ENCODE measurements at regions not wholly inside any gene's neighbourhood (a gene's known extent, or its start where the extent isn't known, plus 50 kb on each side); places are given as distances from the start of the nearest gene placed in this dataset.
"Not testable (repeated sequence)": the region's sequence is repeated elsewhere in the genome, so short reads cannot be mapped to it uniquely, and the experiment has no call there.

DNA sequence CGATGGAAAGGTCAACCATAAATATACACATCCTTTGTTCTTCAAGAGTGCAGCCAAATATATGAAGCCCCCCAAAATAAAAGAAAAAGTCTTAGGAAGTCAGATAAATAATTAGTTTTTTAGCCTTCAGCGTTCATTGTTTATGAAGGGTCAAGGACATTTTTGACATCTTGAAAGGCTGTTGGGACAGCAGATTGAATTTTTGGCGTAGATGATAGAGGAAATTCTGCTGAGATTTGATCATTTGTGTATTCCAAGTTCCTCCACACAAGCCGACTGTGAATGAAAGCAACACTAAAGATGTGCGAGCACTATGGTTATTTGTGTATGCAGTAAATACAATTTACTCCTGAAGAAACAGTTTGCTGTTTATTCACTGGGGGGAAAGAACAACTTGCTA lies 177.8 kb upstream of the PARD3B start:
- DNase-seq, result no peak

DNA sequence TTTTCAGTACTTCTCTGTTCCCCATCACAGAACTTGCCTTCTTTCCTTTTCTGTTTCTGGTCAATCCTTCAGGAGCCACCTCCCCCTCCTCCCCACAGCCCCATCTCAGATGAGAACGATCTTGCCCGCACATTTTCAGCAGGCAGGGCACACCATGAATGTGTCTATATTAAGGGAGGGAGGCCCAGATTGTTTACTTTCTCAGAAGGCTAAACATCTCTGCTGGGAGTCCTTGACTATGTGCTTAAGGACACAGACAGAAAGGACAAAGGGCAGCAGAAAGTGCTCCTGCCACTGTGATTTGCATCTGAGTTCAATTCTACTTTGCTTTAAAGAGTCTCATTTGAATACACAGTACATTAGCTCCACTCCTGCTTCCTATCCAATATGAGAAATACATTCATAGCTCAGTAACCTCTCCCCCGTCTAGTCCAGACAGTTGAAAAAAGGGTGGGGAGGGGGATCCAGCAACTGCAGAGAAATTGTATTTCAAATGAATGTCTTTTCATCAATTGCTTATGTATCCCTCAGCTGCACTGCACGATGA lies 175.0 kb upstream of the PARD3B start:
- DNase-seq, result no peak

DNA sequence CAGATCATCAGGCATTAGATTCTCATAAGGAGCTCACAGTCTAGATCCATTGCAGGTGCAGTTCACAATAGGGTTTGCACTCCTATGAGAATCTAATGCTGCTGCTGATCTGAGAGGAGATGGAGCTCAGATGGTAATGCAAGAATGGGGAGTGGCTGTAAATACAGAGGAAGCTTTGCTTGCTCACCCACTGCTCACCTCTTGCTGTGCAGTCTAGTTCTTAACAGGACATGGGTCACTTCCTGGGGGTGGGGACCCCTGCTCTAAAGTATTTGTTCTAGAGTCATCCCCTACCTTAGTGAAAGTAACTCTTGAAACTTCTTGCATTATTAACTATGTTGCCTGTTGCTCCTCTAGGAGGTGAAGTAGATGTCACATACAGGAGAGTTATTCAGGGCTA lies 171.3 kb upstream of the PARD3B start:
- DNase-seq, result no peak

DNA sequence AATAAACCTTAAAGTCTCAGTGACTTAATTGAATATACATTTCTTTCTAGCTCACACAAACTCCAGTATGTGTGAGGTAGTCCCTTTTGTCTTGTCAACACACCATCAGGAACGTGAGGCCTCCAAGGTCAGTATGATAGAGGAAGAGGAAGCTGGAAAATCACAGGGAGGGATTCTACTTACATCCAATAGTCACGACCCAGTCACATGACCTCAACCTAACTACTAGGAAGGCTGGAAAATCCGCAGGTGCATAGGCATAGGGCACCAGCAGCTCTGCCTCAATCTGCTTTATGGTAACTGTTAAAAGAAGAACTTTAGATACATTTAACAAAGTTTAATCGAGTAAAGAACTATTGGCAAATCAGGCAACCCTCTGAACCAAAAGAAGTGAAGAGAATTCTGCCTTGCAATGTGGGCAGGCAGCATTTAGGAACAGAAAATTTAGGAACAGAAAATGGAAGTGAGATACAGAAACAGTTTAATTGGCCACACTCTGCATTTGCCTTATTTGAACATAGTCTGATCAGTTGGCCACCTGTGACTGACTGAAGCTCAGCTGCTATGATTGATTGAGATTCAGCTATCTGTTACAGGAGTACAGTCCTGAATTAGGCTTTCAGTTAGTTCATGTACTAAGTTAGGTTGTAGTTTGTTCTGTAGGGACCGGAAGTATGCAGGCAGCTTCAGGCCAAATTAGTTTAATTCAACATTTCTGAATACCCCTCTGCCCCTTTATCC lies 165.0 kb upstream of the PARD3B start:
- no peak for DNase-seq

DNA sequence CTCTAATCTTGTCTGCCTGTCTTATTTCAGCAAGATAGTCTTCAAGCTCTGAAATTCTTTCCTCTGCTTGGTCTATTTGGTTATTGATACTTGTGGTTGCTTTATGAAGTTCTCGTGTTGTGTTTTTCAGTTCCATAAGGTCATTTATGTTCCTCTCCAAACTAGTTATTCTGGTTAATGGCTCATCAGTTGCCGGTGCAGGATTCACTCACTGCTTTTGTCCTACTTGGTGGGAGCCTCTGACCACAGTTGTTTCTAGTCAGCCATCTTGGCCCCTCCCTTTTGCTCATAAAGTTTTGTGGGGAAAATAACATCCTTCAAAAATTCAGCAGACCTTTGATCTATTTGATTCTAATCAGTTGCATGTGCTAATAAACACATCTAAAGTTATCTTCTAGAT lies 158.6 kb upstream of the PARD3B start:
- no peak for DNase-seq

DNA sequence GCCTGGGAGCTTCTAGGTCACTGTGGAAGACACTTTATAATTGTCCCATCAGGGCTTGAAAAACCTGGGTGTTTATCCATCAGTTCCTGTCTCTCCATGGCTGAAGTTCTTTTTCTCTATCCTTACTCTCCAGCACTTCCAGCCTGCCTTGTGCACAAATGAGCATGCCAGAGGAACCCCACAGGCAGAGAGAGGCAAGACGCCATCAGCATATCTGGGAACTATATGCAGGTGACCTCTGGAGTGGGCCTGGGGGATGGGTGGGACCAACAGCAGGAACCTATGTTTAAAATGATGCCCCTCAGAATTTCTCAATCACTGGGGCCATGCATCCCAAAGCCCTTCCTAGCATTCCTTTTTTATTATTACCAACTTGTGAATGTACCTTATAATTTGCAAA lies 156.2 kb upstream of the PARD3B start:
- no peak for DNase-seq

DNA sequence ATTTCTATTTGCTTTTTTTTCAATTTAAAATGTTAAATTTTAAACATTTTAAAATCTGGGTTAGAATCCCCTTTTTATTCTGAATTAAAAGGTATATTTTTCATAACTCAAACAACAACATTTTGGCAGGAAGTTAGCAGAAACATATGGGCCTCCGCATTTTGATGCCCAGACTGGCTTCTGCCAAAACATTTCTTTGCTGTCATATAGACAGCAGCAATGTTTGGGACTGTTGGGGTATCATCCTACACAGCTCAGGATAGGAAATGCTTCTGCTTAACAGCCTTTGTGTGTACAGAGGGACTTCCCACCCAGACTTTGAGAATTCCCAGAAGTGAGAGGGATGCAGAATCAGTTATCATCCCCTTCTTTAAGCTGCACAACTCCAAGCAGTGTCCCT lies 155.4 kb upstream of the PARD3B start:
- no peak for DNase-seq

DNA sequence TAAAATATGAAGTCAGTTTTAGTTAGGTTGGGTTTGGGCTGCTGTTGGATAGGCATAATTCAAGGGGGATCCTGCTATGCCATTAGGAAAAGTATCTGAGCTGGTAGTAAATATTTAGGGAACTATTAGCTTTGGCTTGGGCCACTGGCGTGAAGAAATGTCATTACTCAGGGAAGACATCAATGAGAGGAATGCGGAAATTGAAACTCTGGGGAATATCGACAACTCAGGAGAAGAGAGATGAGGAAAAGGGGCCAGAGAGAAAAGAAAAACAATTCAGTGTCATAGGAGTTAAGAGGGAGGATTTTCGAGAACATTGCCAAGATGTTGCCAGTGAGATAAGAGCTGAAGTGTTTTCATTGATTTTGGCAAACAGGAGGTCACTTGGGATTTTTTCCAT lies 149.7 kb upstream of the PARD3B start:
- DNase-seq, result no peak

DNA sequence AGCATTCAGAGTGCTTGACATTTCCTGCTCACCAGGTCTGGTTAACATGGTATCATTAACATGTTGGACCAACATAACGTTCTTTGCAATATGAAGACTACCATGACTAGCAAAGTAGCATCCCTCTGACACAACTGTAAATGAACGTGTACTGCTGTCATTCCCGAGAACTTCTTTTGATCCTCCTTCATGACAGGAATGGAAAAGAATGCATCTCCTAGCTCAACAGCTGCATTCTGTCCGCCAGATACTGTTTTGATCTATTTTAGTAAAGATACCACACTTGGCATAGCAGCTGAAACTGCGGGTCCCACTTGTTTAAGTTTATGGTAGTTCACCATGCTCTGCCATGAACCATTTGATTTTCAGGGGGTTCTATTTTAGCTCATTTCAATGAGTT lies 144.2 kb upstream of the PARD3B start:
- no peak for DNase-seq

DNA sequence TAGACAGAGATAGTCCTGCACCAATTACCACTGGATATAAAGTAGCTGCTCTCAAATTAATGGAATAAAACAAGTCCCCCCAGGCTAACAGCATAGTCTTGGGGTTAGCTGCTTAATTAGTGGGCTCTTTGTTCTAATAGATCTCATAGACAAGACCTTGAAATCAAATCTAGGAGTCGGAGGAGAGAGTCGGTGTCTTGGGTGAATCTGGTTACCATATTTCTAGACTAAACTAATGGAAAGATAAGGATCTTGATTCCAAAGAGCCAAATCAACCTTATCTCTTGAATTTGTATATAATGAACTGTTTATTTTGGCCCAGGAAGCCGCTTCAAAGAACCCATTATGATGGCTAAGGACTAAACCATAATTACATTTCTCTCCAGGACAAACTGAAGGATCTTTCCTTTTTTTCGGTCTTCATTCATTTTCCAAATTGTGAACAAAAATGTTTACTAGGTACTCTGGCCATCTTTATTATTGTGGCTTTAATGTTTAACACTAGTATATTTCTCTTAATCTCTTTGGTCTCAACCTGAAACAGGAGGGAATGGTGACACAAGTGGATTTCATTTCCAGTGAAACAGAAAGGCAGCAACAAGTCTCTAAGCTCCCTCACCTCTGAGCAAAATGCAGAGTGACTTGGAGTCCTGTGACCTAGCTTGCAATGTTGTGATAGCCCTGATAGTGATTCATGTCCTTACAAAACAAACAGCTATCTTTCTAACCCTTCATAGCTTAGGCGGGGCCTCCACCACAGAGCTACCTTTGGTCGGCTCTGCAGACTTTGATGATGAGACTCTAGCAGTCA lies 137.9 kb upstream of the PARD3B start:
- DNase-seq, result no peak

DNA sequence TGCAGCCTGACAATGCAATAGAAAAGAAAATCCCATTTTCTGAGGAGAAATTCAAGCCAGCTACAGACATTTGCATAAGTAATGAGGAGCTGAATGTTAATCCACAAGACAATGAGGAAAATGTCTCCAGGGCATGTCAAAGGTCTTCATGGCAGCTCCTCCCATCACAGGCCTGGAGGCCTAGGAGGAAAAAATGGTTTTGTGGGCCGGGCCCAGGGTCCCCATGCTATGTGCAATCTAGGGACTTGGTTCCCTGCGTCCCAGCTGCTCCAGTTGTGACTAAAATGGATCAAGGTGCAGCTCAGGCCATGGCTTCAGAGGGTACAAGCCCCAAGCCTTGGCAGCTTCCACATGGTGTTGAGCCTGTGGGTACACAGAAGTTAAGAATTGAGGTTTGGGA lies 132.5 kb upstream of the PARD3B start:
- not testable (repeated sequence) for DNase-seq

DNA sequence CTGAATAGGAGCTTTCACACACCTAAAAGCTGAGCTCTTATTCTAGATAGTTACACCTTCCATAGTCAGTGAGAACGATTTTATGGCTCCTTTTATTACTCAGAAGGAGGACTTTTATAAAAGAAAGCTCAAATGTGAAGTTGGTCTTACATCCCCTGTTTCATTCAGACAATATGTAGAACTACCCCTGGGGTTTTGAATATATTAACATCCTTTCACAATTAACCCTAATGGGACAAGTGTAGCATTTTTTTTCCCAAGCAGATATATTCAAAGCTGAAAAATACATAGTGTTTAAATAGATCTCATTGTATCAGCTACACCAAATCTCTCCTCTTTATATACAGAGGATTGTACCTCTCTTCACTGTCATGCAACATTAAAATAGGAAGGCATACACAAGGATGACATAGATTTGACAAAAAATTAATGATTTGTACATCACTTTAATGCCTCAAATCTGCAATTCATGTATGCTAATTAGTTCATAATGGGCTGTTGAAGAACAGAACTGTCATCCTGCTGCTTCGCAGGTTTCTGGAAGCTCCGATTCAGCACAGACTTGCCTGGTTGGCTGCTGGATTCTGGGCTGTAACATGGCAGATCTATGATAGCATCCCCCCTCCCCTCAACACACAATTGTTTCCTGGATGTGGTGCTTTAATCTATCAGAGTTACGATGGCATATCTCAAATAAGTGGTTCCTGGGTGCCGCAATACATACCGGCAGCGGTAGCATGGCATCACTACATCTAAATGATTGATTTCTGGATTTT lies 129.7 kb upstream of the PARD3B start:
- no peak for DNase-seq

DNA sequence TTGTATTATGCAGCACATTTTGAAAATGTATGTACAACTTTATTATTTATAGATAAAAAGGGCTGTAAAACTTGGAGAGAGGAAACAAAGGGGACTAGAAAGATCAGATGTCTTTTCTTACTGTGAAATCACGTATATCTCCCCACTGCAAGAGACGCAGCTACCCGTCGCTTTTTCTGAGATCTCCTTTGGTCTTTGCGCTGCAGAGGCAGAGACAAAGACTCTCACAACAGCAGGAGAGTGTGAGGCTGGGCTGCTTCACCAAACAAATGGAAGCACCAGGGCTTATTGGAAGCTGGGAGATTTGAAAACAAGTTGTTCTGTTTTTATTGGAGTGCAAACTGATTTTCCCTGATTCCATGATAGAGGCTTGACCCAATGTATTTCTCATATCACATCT lies 129.0 kb upstream of the PARD3B start:
- DNase-seq, result no peak

DNA sequence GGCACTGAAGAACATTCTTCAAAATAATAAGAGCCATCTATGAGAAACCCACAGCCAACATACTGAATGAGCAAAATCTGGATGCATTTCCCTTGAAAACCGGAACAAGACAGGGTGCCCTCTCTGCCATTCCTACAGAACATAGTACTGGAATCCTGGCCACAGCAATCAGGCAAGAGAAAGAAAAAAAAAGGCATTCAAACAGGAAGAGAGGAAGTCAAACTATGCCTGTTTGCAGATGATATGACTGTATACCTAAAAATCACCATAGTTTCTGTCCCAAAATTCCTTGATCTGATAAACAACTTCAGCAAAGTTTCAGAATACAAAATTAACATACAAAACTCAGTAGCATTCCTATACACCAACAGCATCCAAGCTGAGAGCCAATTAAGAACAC lies 119.5 kb upstream of the PARD3B start:
- DNase-seq, result no peak

DNA sequence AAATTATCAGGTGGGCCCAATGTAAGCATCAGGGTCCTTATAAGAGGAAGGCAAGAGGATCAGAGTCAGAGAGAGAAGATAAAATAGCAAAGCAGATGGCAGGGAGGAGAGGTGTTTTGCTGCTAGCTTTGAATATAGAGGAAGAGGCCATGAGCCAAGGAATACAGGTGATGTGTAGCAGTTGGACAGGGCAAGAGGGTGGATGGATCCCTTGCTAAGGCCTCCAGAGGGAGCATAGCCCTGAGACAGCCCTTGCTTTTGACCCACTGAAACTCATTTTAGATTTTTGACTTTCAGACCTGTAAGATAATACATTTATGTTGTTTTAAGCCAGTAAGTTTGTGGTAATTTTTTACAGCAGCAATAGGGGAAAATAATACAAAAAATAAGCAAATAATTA lies 116.6 kb upstream of the PARD3B start:
- no peak for DNase-seq

DNA sequence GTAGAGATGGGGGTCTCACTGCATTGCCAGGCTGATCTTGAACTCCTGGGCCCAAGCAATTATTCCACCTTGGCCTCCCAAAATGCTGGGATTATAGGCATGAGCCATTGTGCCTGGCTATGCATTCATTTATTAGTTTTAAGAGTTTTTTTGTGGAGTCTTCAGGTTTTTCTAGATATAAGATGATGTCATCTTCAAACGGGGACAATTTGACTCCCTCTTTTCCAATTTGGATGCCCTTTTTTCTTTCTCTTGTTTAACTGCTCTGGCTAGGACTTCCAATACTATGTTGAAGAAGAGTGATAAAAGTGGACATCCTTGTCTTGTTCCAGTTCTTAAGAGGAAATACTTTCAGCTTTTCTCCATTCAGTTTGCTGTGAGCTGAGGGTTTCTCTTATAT lies 113.7 kb upstream of the PARD3B start:
- no peak for DNase-seq

DNA sequence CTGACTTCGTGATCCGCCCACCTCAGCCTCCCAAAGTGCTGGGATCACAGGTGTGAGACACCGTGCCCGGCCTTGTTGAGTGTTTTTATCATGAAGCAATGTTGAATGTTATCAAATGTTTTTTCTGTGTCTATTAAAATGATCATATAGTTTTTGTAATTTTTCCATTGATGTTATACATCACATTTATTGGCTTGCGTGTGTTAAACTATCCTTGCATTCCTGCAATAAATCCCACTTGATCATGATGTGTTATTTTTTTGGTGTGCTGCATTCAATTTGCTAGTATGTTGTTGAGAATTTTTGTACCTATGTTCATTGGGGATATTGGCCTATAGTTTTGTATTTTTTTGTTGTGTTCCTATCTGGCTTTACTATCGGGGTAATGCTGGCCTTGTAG lies 113.1 kb upstream of the PARD3B start:
- no peak for DNase-seq

DNA sequence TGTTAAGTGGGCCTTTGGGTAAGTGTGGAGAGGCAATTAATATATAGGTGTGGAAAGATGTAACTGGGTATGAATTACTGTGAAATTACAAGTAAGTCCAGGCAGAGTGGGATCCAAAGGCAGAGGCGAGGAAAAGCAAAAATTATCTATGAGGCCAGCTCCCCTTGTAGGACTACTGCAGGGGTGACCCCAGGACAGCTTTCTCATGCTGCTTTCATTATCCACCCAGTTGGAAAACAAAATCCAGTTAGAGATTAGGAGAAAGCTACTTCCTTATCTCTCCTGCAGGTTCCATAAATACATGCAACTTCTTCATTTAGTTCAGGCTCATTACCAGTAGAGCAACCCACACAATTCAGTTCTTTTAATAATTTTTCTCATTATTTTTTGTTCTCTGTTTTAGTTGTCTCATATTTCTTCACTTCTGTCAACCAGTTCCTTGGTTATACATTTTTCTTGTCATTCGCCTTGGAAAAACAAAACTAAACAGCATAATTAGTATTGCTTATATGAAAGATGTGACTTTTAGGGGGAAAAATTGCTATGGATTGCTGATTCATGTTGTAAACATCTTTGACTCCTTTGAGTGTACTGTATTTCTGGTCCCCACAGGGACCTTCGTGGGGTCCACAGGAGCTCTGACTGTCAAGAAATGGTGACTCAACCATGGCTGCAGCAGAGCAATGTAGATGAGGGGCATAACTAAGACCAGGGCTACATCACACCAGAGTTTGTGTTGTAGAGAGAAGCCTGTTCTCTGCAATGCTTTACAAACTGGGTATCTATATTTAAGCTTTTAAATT lies 110.4 kb upstream of the PARD3B start:
- DNase-seq, result no peak

DNA sequence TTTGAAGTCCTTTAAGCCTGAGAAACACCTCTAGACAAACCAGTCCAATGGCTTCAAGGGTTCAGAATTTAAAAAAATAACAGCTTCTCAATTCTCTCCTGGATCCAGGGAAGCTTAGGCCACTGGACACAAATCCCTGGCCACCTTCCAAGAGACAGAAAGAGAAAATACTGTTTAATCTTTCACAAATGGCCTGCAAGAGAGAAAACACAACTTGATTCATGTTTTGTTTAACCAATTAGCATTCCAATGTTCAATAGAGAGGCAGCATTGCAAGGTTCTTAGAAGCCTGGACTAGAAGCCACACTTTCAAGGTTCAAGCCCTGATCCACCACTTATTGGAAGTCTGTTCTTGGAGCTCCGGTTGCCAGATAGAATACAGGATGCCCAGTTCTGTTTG lies 109.0 kb upstream of the PARD3B start:
- DNase-seq, result no peak

DNA sequence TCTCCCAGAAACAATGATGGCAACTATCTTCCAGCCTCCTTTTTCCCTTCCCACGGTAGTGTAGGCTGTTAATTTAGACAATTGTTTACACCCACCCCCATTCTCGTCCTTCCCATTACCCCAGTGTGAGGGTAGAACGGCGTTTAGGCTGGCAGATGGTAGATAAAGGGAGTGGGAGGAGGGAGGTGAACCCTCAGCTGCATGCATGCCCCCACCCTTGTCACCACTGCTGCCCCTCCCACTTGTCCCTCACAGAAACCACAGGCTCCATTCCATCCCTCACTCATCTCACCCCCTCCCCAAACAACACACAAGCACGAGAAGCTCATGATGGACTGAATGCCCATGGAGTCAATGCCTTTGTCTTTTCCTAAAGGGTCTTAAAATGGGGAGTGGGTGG lies 107.9 kb upstream of the PARD3B start:
- no peak for DNase-seq

DNA sequence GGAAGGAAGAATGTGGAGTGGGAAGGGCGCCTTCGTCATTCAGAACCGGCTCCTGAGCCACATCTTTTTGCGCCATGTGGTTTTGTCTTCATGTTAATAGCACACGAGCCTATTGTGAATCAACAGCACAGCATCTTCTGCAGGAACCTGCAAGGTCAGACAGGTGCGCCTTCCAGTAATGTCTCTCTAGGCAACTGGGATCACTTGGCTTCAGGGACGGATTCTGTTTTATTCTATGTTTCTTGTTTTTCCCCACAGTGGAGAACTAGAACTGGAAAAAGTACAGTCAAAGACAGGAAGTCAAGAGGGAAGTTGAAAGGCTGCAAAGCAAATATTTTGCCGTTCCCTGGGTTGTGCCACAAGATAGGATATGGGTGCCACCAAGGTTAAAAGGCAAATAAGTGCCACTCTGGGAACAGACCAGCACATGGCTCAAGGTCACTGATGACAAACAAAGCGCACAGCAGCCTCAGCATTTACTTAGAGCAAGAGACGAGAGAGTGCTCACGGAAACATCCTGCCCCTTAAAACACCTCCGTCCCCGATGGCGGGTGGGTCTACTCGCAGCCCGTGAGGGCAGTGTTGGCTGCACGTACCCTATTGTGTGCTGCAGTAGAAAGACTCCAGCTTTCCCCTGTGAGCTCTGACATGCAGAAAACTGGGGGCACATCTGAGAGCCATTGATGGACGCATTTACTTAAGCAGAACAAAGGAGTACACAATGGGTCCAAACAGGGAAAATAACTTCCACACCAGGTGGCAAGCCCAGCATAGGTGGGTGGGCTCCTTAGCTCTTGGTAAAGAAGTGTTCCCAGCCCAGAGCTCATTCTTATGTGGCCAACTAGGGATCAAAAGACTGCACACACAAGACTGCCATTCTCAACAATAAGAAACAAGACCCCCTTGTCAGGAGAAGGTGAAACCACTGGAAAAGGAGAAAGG lies 107.2 kb upstream of the PARD3B start:
- no peak for DNase-seq

DNA sequence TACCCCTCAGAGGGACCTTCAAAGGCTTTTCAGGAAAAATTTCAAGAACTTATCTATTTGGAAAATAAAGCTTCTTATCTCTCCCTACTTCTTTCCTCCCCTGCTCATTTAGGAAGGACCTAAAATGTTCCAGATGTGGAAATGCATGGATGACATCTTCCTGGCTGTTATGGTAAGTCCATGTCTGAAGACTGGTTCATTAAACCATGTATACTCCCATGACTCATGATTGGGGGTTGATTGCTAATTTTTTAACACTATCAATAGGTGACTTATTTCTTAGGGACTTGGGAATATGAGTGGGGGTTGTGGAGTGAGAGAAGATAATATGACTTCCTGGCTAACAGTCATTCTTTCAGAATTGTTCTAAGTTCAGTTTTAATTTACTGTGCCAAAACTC lies 104.0 kb upstream of the PARD3B start:
- DNase-seq, result no peak
